SU-DHL-6 (cell line): ENCODE measurements at regions not wholly inside any gene's neighbourhood (a gene's known extent, or its start where the extent isn't known, plus 50 kb on each side); places are given as distances from the start of the nearest gene placed in this dataset.
"Not testable (repeated sequence)": the region's sequence is repeated elsewhere in the genome, so short reads cannot be mapped to it uniquely, and the experiment has no call there.

Experiments used
- H2AFZ ChIP-seq: fragments of 200-600 bp; sonication (generic); 2 replicates; pipeline ENCODE4 v1.6.1; 2014; ENCODE audit warnings: low read depth, mild to moderate bottlenecking, moderate library complexity, mixed read lengths, antibody characterized with exemption, low read length; ENCODE audit not compliant: severe bottlenecking
- H3F3A ChIP-seq: fragments of 200-600 bp; shearing (Covaris generic); 2 replicates; pipeline ENCODE4 v1.6.0; 2016; ENCODE audit warnings: antibody characterized with exemption, mild to moderate bottlenecking; ENCODE audit not compliant: insufficient read depth
- H3K27ac ChIP-seq: fragments of 200-600 bp; sonication (generic); 2 replicates; pipeline ENCODE4 v1.5.1; 2016; ENCODE audit warnings: low read depth, mild to moderate bottlenecking, low read length, moderate library complexity, mixed read lengths
- H3K27me3 ChIP-seq: fragments of 200-600 bp; sonication (generic), shearing (Covaris generic); 2 replicates; pipeline ENCODE4 v1.6.0; 2014; ENCODE audit warnings: mild to moderate bottlenecking, low read length
- H3K36me3 ChIP-seq: fragments of 200-600 bp; sonication (generic); 2 replicates; pipeline ENCODE4 v1.6.1; 2014; ENCODE audit warnings: mild to moderate bottlenecking, low read length, mixed read lengths
- H3K4me2 ChIP-seq: fragments of 300-600, 200-600 bp; shearing (Covaris generic), sonication (generic); 2 replicates; pipeline ENCODE4 v1.6.0; 2014; ENCODE audit warnings: low read length, low read depth, mild to moderate bottlenecking; ENCODE audit not compliant: poor library complexity, severe bottlenecking
- H3K4me3 ChIP-seq: fragments of 200-600 bp; sonication (generic); 2 replicates; pipeline ENCODE4 v1.5.1; 2014; ENCODE audit warnings: antibody characterized with exemption, low read length, mild to moderate bottlenecking, mixed read lengths; ENCODE audit not compliant: insufficient read depth, poor library complexity, severe bottlenecking
- H3K79me2 ChIP-seq: fragments of 200-600 bp; sonication (generic); 2 replicates; pipeline ENCODE4 v1.6.1; 2014; ENCODE audit warnings: mild to moderate bottlenecking, low read length, moderate library complexity; ENCODE audit not compliant: insufficient read depth
- H3K9ac ChIP-seq: fragments of 200-600 bp; sonication (generic); 2 replicates; pipeline ENCODE4 v1.7.0; 2014; ENCODE audit warnings: mild to moderate bottlenecking, low read length
- H3K9me2 ChIP-seq: fragments of 200-600 bp; sonication (generic); replicated peaks from 2 replicates; pipeline ENCODE4 v1.6.1; 2014; ENCODE audit warnings: low read length; ENCODE audit not compliant: insufficient read depth
- H3K9me3 ChIP-seq: fragments of 200-600 bp; sonication (generic); 2 replicates; pipeline ENCODE4 v1.6.1; 2014; ENCODE audit warnings: low read length, mixed read lengths; ENCODE audit not compliant: insufficient read depth
- H4K20me1 ChIP-seq: fragments of 200-600 bp; sonication (generic); 2 replicates; pipeline ENCODE4 v1.6.1; 2014; ENCODE audit warnings: low read depth, mild to moderate bottlenecking, antibody characterized with exemption, low read length, moderate library complexity, mixed read lengths
- CTCF ChIP-seq: fragments of 200-600 bp; sonication (generic); IDR thresholded peaks from one replicate; pipeline ENCODE4 v1.5.1; 2017; ENCODE audit warnings: antibody characterized with exemption, mild to moderate bottlenecking, low read length, moderate library complexity; ENCODE audit not compliant: insufficient read depth, poor library complexity, severe bottlenecking
- EZH2phosphoT487 ChIP-seq: fragments of 200-600 bp; sonication (generic), shearing (Covaris generic); conservative IDR thresholded peaks from 2 replicates; pipeline ENCODE4 v1.6.1; 2018; ENCODE audit warnings: mild to moderate bottlenecking, antibody characterized with exemption, low read length, moderate library complexity, mixed read lengths

GRCh38 chr2:184190725-184191124 lies 407.6 kb upstream of the ZNF804A start:
- Histone ChIP-seq H4K20me1 (no peaks in the 10 kb centered on the region), H3K9ac (no peak overlapping the region), H2AFZ (no peak overlapping the region)

GRCh38 chr2:184192649-184193048 lies 405.7 kb upstream of the ZNF804A start:
- no peak overlapping the region for H3K4me2 ChIP-seq
- H3K9me2 ChIP-seq, result no peaks in the 10 kb centered on the region
- no peak overlapping the region for H3K9ac ChIP-seq
- no peaks in the 10 kb centered on the region for H3K36me3 ChIP-seq
- H3K79me2 ChIP-seq, result no peaks in the 10 kb centered on the region
- H3K9me3 ChIP-seq, result no peaks in the 10 kb centered on the region
- no peak overlapping the region for H3K27ac ChIP-seq
- no peaks in the 10 kb centered on the region; the same call in 1 of the 2 replicates for H3F3A ChIP-seq
- TF ChIP-seq EZH2phosphoT487, result no peak
- no peak for TF ChIP-seq CTCF
- H2AFZ ChIP-seq, result no peak overlapping the region
- H3K27me3 ChIP-seq, result no peaks in the 10 kb centered on the region
- no peak overlapping the region for H3K4me3 ChIP-seq
- H4K20me1 ChIP-seq, result no peaks in the 10 kb centered on the region

More at GRCh38 chr2:184190725-184191124, 407.6 kb upstream of the ZNF804A start:
- Histone ChIP-seq H3K36me3 (no peaks in the 10 kb centered on the region), H3K27me3 (no peaks in the 10 kb centered on the region), H3F3A (no peaks in the 10 kb centered on the region; the same call in 1 of the 2 replicates), H3K79me2 (no peaks in the 10 kb centered on the region), H3K27ac (no peak overlapping the region), H3K9me3 (no peaks in the 10 kb centered on the region), H3K4me2 (no peak overlapping the region), H3K9me2 (no peaks in the 10 kb centered on the region), H3K4me3 (no peak overlapping the region)
- TF ChIP-seq CTCF (no peak), EZH2phosphoT487 (no peak)

GRCh38 chr2:184197413-184197812 lies 400.9 kb upstream of the ZNF804A start:
- Histone ChIP-seq H3K4me3 (no peak overlapping the region), H3K4me2 (no peak overlapping the region), H3K27me3 (no peaks in the 10 kb centered on the region), H3K9me2 (no peaks in the 10 kb centered on the region), H3K79me2 (no peaks in the 10 kb centered on the region), H3K27ac (no peak overlapping the region), H3K9me3 (no peaks in the 10 kb centered on the region), H3K36me3 (no peaks in the 10 kb centered on the region), H4K20me1 (no peaks in the 10 kb centered on the region), H2AFZ (no peak overlapping the region), H3K9ac (no peak overlapping the region), H3F3A (no peaks in the 10 kb centered on the region)
- TF ChIP-seq CTCF (no peak), EZH2phosphoT487 (no peak)

- H3K9ac ChIP-seq, H3K9me3 ChIP-seq, H4K20me1 ChIP-seq, H3K27ac ChIP-seq, H3K4me3 ChIP-seq, H3K79me2 ChIP-seq, H3F3A ChIP-seq, H3K36me3 ChIP-seq, H2AFZ ChIP-seq, H3K4me2 ChIP-seq, H3K27me3 ChIP-seq, H3K9me2 ChIP-seq: not testable (repeated sequence)
Observed at GRCh38 chr2:184198791-184199190, 399.5 kb upstream of the ZNF804A start.
